NCI-H2081 (cell line): ENCODE measurements at regions not wholly inside any gene's neighbourhood (a gene's known extent, or its start where the extent isn't known, plus 50 kb on each side); places are given as distances from the start of the nearest gene placed in this dataset.
A peak's percentile ranks its signal among the peaks of the same experiment; 100 is the strongest.

Experiments used
- DNase-seq, 2 experiments: peaks; one replicate each; lab custom pipeline; 2025; lab: John Stamatoyannopoulos, UW

- no peak for DNase-seq
These were observed 240.6 kb upstream of the NT5C1B start for GRCh38 chr2:18829976-18830375.

GRCh38 chr2:18829251-18829902 lies 240.0 kb upstream of the NT5C1B start:
- no peak for DNase-seq

GRCh38 chr2:18828296-18828695 lies 238.9 kb upstream of the NT5C1B start:
- no peak for DNase-seq

- no peak for DNase-seq
These were observed 236.5 kb upstream of the NT5C1B start for GRCh38 chr2:18825838-18826237.

GRCh38 chr2:18824915-18825314 lies 235.5 kb upstream of the NT5C1B start:
- DNase-seq: no peak

GRCh38 chr2:18824325-18824790 lies 235.0 kb upstream of the NT5C1B start:
- DNase-seq: no peak

GRCh38 chr2:18821431-18821830 lies 232.1 kb upstream of the NT5C1B start:
- DNase-seq: no peak

GRCh38 chr2:18820966-18821365 lies 231.6 kb upstream of the NT5C1B start:
- no peak for DNase-seq

GRCh38 chr2:18819566-18819965 lies 230.2 kb upstream of the NT5C1B start:
- no peak for DNase-seq

- no peak for DNase-seq
These were observed 225.0 kb upstream of the NT5C1B start for GRCh38 chr2:18814387-18814786.

- peak in 1 of 2 experiments; percentile 40 for DNase-seq
These were observed 215.2 kb upstream of the NT5C1B start for GRCh38 chr2:18804536-18804935.

GRCh38 chr2:18803141-18803939 lies 214.0 kb upstream of the NT5C1B start:
- DNase-seq: no peak

- no peak for DNase-seq
These were observed 211.0 kb upstream of the NT5C1B start for GRCh38 chr2:18800240-18800971.

- DNase-seq: no peak
These were observed 210.0 kb upstream of the NT5C1B start for GRCh38 chr2:18799397-18799796.

- DNase-seq: no peak
These were observed 207.9 kb upstream of the NT5C1B start for GRCh38 chr2:18797133-18797845.

GRCh38 chr2:18795906-18796305 lies 206.5 kb upstream of the NT5C1B start:
- DNase-seq: no peak

- DNase-seq: no peak
These were observed 203.3 kb upstream of the NT5C1B start for GRCh38 chr2:18792684-18793083.

- DNase-seq: no peak
These were observed 202.9 kb upstream of the NT5C1B start for GRCh38 chr2:18792226-18792629.

- no peak for DNase-seq
These were observed 201.9 kb upstream of the NT5C1B start for GRCh38 chr2:18791172-18791797.

GRCh38 chr2:18790509-18791171 lies 201.3 kb upstream of the NT5C1B start:
- no peak for DNase-seq

- no peak for DNase-seq
These were observed 199.2 kb upstream of the NT5C1B start for GRCh38 chr2:18788592-18788991.
